Esophagus muscularis mucosa (tissue), 4 donors: ENCODE measurements at regions not wholly inside any gene's neighbourhood (a gene's known extent, or its start where the extent isn't known, plus 50 kb on each side); places are given as distances from the start of the nearest gene placed in this dataset.

Experiments used
- DNase-seq: peaks from one replicate; pipeline ENCODE4 v3.0.0-alpha.2; 2017; ENCODE audit errors: extremely low spot score
- H3K27ac ChIP-seq, 4 donors: fragments of 200-600 bp; sonication (generic); replicated peaks in 1 of 4; 1 replicate in 3 of 4; 2 replicates in 1 of 4; pipeline ENCODE4 v1.5.1; 2016 to 2019; ENCODE audit warnings: mild to moderate bottlenecking in 1 of 4
- H3K27me3 ChIP-seq, 4 donors: fragments of 200-600 bp; sonication (generic); one replicate each; pipeline versions ENCODE4 v1.5.1 to v1.6.0; 2016 to 2019
- H3K36me3 ChIP-seq, 4 donors: fragments of 200-600 bp; sonication (generic); one replicate each; pipeline ENCODE4 v1.5.1; 2016 to 2019
- H3K4me1 ChIP-seq, 4 donors: fragments of 200-600 bp; sonication (generic); one replicate each; pipeline ENCODE4 v1.5.1; 2016 to 2019
- H3K4me3 ChIP-seq, 4 donors: fragments of 200-600 bp; sonication (generic); 1 replicate in 2 of 4; 2 replicates in 2 of 4; pipeline ENCODE4 v1.5.1; 2016 to 2019; ENCODE audit warnings: mild to moderate bottlenecking in 4 of 4, moderate library complexity in 1 of 4
- H3K9me3 ChIP-seq, 4 donors: fragments of 200-600 bp; sonication (generic); 1 replicate in 3 of 4; 2 replicates in 1 of 4; pipeline ENCODE4 v1.5.1; 2016 to 2019
- EP300 ChIP-seq: sonication (generic); formaldehyde crosslinking; IDR thresholded peaks from one replicate; pipeline ENCODE4 v1.6.1; 2017; ENCODE audit warnings: antibody characterized with exemption
- POLR2A ChIP-seq: fragments of 450-650 bp; IDR thresholded peaks from one replicate; pipeline ENCODE4 v1.6.1; 2017; ENCODE audit warnings: antibody characterized with exemption, moderate library complexity, mild to moderate bottlenecking, low read depth
- POLR2AphosphoS5 ChIP-seq, 2 donors: sonication (generic); formaldehyde crosslinking; IDR thresholded peaks; one replicate each; pipeline ENCODE4 v1.6.1; 2017; ENCODE audit warnings: antibody characterized with exemption in 2 of 2
- WGBS: methylation state at CpG from one replicate; pipeline ENCODE4 v1.1.5; 2018; 5-methylcytosine and 5-hydroxymethylcytosine counted together
- intact Hi-C: fragments of 100-400 bp; cut with DNase I; formaldehyde crosslinking; loops from one replicate; pipeline ENCODE4 v1.15.1; 2023
- TF ChIP-seq, protein P1 (sequence below), 3 experiments: fragments of 200-600 bp in 2 of 3; fragments of 450-650 bp in 1 of 3; sonication (generic) in 2 of 3; IDR thresholded peaks; one replicate each; pipeline ENCODE4 v1.5.1; 2017 to 2019; ENCODE audit warnings: antibody characterized with exemption in 3 of 3, mild to moderate bottlenecking in 2 of 3, moderate library complexity in 1 of 3

DNA sequence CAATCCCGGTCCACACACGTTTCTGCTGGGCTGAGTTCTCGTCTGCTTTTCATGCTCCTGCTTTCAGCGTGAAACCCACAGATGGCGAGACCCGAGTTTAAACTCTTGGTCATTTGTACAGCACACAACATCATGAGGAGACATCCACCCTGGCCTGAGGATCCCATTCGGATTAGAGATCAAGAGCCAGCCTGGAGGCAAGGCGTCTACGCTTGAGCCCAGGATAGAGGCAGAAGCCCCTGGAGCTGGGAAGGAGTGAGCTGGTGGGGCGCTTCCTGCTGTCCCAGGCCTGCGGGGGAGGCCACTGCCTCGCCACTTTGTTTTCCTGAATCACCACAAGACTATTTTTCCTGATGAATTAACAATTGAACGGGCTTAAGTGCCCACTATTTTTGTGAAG, 281.9 kb upstream of the IRX4 start:
- intact Hi-C loops, result no loop called here
- peaks cover 0 to 35% (median 0%) of the 10 kb centered on the region in 4 donors for H3K27me3 ChIP-seq
- TF ChIP-seq, protein P1, sequence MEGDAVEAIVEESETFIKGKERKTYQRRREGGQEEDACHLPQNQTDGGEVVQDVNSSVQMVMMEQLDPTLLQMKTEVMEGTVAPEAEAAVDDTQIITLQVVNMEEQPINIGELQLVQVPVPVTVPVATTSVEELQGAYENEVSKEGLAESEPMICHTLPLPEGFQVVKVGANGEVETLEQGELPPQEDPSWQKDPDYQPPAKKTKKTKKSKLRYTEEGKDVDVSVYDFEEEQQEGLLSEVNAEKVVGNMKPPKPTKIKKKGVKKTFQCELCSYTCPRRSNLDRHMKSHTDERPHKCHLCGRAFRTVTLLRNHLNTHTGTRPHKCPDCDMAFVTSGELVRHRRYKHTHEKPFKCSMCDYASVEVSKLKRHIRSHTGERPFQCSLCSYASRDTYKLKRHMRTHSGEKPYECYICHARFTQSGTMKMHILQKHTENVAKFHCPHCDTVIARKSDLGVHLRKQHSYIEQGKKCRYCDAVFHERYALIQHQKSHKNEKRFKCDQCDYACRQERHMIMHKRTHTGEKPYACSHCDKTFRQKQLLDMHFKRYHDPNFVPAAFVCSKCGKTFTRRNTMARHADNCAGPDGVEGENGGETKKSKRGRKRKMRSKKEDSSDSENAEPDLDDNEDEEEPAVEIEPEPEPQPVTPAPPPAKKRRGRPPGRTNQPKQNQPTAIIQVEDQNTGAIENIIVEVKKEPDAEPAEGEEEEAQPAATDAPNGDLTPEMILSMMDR (IDR thresholded peaks at IDR 0.05), result no peak
- TF ChIP-seq POLR2AphosphoS5 (IDR thresholded peaks at IDR 0.05) (no peak), POLR2A (no peak), EP300 (no peak)
- no peaks in the 10 kb centered on the region for H3K36me3 ChIP-seq
- H3K4me3 ChIP-seq, result no peak overlapping the region
- H3K4me1 ChIP-seq, result no peaks in the 10 kb centered on the region
- no peak for DNase-seq
- H3K27ac ChIP-seq, result no peak overlapping the region
- H3K9me3 ChIP-seq, result no peaks in the 10 kb centered on the region
- 45% methylated on average over 13 of the region's 13 CpGs for WGBS

DNA sequence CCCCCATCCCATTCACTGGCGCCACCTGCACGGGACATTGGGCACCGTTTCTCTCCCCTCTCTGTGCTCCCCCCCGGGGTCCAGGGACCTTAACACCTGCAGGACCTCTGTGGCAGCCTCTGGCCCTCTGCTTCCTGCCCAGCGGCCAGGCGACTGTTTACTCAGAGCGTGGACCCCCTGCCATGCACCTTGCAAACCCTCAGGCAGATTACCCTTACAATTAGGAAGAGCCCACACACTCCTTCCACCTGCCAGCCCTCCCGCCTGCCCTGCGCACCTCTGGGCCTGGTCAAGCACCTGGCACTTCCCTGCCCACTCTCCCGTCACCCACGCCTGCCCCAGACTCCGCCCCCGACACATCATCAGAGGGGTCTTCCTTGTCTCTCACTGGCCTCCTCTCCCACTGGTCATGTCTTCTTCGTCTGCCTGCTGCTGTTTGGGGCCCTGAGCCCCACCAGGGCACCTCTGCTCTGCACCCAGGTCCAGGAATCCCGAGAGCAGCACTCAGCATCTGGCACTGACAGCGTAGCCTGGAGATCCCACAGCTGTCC, 281.3 kb upstream of the IRX4 start:
- TF ChIP-seq, protein P1 (IDR thresholded peaks at IDR 0.05), result no peak
- TF ChIP-seq POLR2A, result no peak
- no peak for TF ChIP-seq POLR2AphosphoS5 (IDR thresholded peaks at IDR 0.05)
- TF ChIP-seq EP300, result no peak
- no peak overlapping the region for H3K4me3 ChIP-seq
- H3K27ac ChIP-seq, result no peak overlapping the region
- intact Hi-C loops, result no loop called here
- no peaks in the 10 kb centered on the region for H3K4me1 ChIP-seq
- no peaks in the 10 kb centered on the region for H3K36me3 ChIP-seq
- H3K9me3 ChIP-seq, result no peaks in the 10 kb centered on the region
- H3K27me3 ChIP-seq, result peaks cover 0 to 31% (median 0%) of the 10 kb centered on the region in 4 donors
- no peak for DNase-seq
- 62% methylated on average over 15 of the region's 16 CpGs for WGBS

DNA sequence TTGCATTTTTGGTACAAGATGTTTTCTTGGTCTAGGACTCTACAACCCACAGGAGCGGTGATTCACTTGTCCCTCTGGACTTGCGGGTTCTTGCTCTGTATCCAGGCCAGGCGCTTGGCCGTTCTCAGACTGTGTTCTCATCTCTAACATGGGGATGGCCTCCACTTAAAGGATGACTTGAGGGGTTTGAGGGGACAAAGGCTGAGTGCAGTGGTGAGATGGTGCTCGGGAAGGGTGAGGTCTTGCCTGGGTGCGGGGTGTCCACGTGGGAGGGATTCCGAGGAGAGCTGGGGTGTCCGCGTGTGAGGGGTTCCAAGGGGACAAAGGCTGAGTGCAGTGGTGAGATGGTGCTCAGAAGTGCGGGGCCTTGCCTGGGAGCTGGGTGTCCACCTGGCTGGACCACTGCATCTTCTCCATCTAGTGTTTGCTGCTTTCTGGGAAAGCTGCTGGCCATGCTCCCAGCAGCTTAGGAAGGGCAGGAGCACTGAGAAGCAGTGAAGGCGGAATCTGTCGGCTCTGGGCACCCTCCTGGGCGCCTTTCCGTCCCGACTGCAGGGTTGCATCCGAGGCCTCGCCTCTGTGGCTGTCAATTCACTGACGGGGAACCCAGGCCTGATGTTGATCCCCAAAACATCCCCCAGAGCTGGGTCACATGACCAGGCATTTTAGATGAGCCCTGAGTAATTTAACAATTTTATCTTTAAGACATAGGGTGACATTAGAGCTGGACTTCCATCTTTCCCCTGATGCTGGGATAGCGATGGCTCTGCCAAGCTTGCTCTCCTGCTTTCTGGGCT, 280.5 kb upstream of the IRX4 start:
- TF ChIP-seq POLR2AphosphoS5 (IDR thresholded peaks at IDR 0.05) (no peak), EP300 (no peak), POLR2A (no peak)
- TF ChIP-seq, protein P1 (IDR thresholded peaks at IDR 0.05), result no peak
- H3K27me3 ChIP-seq, result peaks cover 0 to 28% (median 0%) of the 10 kb centered on the region in 4 donors
- WGBS, result 83% methylated on average over 20 of the region's 20 CpGs
- H3K36me3 ChIP-seq, result no peaks in the 10 kb centered on the region
- no peak overlapping the region for H3K4me3 ChIP-seq
- no peaks in the 10 kb centered on the region for H3K4me1 ChIP-seq
- no peak overlapping the region for H3K27ac ChIP-seq
- no peak for DNase-seq
- H3K9me3 ChIP-seq, result no peaks in the 10 kb centered on the region
- intact Hi-C loops, result no loop called here

DNA sequence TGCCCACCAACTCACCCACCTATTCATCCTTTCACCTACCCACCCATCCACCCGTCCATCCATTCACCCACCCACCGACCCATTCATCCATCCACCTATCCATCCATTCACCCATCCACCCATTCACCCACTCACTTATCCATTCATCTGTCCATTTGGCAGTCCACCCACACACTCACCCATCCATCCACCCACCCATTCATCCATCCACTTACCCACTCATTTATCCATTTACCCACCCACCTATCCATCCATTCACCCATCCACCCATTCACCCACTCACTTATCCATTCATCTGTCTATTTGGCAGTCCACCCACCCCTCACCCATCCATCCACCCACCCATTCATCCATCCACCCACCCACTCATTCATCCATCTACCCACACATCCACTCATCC, 278.1 kb upstream of the IRX4 start:
- 61% methylated on average over 2 of the region's 2 CpGs for WGBS
- Histone ChIP-seq H3K4me3 (no peak overlapping the region), H3K9me3 (no peaks in the 10 kb centered on the region), H3K27me3 (peaks cover 0 to 21% (median 0%) of the 10 kb centered on the region in 4 donors), H3K36me3 (no peaks in the 10 kb centered on the region), H3K27ac (no peak overlapping the region), H3K4me1 (no peaks in the 10 kb centered on the region)
- no peak for DNase-seq
- no peak for TF ChIP-seq POLR2A
- TF ChIP-seq POLR2AphosphoS5 (IDR thresholded peaks at IDR 0.05), result no peak
- no peak for TF ChIP-seq EP300
- TF ChIP-seq, protein P1 (IDR thresholded peaks at IDR 0.05), result no peak
- intact Hi-C loops, result no loop called here
